Activated CD4-positive, alpha-beta T cell treated with anti-CD3 and anti-CD28 coated beads, Interleukin-2, amount 50 U/mL, for 4 hours (primary cell): ENCODE measurements at regions not wholly inside any gene's neighbourhood (a gene's known extent, or its start where the extent isn't known, plus 50 kb on each side); places are given as distances from the start of the nearest gene placed in this dataset.

Experiments
- DNase-seq, 2 experiments: peaks; one replicate each; pipeline ENCODE4 v3.0.0-alpha.2; 2020

GRCh38 chr11:95508219-95508890 lies 277.4 kb upstream of the SESN3 start:
- DNase-seq, result no peak

GRCh38 chr11:95507794-95508193 lies 276.8 kb upstream of the SESN3 start:
- DNase-seq, result no peak

- DNase-seq, result no peak
Measured at GRCh38 chr11:95506777-95507176, 275.8 kb upstream of the SESN3 start.

GRCh38 chr11:95505927-95506426 lies 275.0 kb upstream of the SESN3 start:
- DNase-seq, result no peak

DNA sequence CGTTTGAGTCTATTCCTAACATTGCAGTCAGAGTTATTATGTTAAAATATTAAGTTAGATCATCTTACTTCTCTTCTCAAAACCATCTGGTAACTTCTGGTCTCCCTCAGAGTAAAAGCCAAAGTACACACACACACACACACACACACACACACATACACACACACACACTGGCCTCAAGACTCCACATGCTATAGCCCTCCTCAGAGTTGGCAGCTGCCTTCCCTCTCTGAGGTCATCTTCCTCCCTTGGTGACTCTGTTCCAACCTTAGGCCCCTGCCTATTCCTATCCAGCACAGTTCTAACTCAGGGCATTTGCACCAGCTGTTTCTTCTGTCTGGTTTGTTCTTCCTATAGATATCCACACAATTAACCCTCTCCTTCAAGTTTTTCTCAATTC lies 272.0 kb upstream of the SESN3 start:
- DNase-seq, result no peak

DNA sequence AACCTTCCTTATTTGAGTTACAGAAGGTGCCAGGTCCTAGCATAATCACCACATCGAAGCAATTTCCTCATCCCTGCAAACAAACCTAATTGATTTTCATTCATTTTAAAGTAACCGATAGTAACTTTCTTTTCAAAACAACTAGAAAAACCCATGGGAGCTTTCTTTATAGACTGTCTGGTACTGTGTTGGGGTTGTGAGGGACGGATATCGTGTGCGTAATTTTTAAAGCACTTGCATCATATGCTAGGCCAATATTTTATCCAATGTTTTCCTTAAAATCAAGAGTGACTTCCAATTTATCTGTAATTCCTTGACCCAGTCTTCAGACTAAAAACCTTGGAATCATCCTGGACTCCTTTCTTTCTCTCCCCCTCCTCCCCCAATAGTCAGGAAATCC lies 271.5 kb upstream of the SESN3 start:
- no peak for DNase-seq

GRCh38 chr11:95501761-95502266 lies 270.8 kb upstream of the SESN3 start:
- no peak for DNase-seq

- DNase-seq, result no peak
Measured at GRCh38 chr11:95500466-95500865, 269.5 kb upstream of the SESN3 start.

DNA sequence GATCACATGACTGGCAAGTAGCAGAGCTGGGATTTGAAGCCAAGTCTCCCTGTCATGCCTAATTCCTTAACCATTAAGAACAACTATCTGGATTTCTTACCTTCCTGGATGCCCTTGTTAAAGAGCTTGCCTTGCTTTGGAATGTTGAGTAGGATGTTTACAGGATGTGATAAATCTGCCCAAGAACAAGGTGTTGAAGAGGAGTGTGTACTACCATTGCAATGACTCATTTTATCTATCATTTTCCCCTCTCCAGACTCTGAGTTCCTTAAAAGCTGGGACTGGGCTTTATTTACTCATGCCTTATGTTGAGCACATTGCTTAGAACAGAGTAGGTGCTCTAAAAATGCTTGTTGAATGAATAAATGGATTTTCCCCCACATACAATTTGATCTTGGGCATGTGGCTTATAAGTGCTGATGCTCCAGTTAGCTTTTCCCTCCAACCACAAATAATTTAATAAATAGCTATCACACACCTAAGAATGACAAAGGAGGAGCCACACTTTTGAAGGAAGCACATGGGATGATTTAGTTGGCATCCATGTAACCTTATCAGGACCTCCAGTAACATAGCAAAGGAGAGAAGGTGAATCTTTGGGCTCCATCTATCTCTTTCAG lies 268.6 kb upstream of the SESN3 start:
- DNase-seq, result no peak

DNA sequence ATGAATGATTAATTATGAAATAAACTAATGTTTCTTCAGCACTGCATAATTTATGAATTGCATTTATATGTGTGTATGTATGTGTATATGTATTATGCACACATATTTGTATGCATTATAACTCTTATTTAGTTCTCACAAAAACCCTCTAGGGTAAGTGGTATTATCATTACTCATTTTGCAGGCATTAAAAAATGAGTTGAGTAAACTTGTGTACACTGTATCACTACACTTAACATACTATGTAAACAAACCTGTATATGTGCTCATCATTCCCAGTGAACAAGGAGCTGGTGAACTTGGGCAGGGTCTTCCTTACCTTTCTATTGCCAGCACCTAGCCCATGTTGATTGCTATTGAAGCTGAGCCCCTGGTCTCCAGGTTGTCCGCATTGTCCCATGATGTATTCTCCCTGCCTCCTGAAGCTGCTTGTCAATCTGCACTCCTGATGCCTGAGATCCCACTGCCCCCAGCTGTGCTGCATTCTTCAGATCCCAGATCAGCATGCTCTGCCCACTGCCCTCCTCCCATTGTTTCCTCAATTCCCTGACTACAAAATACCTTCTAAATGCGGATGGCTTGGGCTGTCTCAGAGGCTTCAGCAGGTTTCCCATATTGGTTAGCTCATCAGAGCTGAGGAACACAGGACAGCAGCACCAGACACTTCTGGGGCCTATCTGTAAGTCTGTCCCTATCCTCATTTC lies 267.9 kb upstream of the SESN3 start:
- DNase-seq, result no peak

DNA sequence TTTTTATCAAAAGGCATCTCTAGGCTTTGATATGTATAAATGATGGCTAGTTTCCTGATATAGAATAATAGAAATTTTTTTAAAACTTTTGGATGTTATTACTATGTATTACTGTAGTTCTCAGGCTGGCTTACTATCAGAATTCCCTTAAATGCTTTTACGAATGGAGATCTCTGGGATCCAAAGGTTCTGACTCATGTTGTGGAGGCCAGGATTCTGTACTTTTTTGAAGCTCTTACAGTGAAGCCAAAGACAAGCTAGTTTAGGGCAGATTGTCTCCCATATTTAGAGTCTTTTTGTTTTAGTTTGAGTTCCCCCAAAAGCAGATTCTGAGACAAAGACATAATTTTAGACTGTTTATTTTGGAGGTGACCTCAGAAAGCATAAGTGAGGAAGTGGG lies 265.9 kb upstream of the SESN3 start:
- DNase-seq, result no peak

DNA sequence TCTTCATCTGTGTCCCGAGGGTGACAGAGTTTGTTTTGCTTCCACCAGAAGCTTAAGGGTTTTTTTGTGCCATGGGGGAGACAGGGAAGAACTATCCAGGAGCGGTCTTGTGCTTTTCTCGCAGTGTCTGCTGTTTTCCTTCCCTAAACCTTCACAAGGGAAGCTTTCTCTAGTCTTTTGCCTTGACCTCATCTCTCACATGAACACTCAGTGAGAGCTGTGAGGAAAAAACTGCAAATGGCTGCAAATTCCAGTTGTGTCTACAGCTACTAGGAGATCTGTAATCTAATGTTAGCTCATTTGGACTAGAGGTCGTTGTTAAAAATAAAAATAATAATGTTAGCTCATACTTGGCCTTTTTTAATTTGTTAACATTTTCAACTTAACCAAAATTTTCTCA lies 264.7 kb upstream of the SESN3 start:
- DNase-seq, result no peak

GRCh38 chr11:95494856-95495255 lies 263.9 kb upstream of the SESN3 start:
- DNase-seq, result no peak

GRCh38 chr11:95494167-95494566 lies 263.2 kb upstream of the SESN3 start:
- DNase-seq, result no peak

DNA sequence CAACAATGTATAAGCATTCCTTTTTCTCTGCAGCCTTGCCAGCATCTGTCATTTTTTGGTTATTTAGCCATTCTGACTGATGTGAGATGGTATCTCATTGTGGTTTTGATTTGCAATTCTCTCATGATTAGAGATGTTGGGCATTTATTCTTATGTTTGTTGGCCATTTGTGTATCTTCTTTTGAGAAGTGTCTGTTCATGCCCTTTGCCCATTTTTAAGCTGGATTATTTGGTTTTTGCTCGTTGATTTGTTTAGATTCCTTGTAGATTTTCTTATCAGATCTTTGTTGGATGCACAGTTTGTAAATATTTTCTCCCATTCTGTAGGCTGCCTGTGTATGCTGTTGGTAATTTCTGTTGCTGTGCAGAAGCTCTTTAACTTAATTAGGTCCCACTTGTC lies 259.6 kb upstream of the SESN3 start:
- no peak for DNase-seq

- no peak for DNase-seq
Measured at GRCh38 chr11:95487938-95488337, 256.9 kb upstream of the SESN3 start.

DNA sequence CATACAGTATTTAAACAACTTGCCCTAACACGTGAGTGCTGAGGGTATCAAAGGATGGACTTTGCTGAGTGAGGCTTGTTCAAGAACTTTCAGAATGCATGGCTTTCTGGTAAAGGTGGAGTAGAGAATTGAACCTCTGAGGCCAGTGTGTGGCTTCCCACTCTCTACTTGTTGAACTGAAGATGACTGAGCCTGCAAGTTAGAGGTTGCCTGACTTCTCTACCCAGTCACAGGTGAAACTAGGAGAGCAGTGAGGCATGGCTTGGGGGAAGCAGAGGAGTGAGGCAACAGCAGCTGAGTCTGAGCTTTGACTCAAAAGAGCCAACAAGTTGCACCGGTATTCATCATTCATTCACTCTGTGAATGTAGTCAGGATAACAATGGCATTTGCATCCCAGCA lies 256.4 kb upstream of the SESN3 start:
- DNase-seq, result no peak

DNA sequence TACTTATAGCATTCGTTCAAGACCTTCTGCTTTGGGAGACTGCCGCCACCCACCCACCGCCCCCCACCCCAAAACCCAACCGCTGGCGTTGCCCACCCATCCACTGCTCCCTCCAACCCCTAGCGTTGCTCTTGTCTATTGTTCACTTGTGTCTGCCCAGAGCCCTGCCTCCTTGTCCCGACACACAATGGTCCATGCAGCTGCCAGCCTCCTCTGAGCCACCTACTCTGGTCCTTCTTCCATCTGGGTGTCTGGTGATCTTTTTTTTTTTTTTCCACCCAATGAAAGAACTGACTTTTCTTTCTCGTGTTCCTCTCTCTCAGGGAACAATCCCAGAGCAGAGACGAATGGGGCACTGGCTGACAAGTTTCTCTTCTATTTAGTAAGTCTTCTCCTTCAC lies 256.0 kb upstream of the SESN3 start:
- DNase-seq, result no peak

- DNase-seq, result no peak
Measured at GRCh38 chr11:95486466-95486865, 255.5 kb upstream of the SESN3 start.

DNA sequence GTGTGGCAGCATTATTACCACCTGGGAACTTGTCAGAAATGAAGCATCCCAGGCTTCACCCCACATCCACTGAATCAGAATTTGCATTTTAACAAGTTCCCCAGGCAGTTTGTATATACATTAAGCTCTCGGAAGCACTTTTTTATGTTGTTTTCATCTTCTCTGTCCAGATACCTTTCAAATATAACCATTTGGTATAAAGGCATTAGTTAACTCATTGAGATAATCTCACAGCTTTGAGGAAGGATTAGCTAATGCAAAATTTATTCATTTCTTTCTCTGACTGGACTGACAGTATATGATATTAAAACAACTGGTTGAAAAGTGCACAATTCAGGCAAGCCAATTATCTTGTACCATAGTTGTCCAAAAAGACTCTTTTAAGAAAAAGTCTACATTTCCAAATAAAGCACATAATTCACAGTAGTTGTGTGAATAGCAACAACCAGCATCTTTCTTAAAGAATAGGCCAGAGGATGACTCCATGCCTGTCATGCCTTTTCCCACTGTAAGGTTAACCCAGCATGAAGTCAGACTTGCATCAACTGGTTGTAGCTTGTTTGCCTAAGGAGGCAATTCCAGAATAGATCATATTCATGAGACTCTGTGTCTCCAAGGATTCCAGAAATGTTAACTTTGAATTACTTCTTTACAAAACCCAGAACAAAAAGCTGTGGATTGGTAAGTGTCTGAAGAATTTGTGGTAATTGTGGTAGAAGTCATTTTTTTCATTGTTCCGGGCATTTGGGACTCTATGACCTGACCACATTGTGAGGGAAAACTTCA lies 254.3 kb upstream of the SESN3 start:
- DNase-seq, result no peak

DNA sequence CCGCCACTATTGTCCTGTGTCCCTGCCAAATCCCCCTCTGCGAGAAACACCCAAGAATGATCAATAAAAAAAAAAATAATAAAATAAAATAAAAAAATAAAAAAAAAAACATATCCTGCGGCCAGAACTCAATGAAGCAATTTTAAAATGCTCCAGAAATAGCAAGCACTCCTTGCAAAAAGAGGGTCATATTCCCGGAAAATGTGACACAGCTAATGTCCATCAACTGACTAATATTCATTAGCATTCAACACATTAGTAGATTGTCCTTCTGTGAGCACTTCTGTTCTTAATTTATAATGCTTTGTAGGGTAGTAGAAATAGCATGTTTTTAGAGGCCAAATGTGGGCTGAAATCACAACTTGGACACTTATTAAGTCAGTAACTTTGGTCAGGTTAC lies 252.3 kb upstream of the SESN3 start:
- no peak for DNase-seq

GRCh38 chr11:95478003-95478402 lies 247.0 kb upstream of the SESN3 start:
- DNase-seq, result no peak

DNA sequence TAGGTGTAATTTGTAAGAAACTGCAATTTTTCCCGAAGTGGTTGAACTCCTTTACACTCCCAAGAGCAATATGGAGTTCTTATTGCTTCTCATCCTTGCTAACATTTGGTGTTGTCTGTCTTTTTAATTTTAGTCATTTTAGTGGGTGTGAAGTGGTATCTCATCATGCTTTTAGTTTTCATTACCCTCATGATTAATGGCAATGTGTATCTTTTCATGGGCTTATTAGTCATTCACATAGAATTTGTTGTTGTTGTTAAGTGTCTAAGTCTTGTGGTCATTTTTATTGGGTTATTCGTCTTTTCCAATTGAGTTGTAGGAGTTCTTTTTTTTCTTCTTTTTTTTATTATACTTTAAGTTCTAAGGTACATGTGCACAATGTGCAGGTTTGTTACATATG lies 238.3 kb upstream of the SESN3 start:
- no peak for DNase-seq
